ENCODE measurements at regions not wholly inside any gene's neighbourhood (a gene's known extent, or its start where the extent isn't known, plus 50 kb on each side); places are given as distances from the start of the nearest gene placed in this dataset.

GRCh38 chr7:104962781-104963180 is 51.2 kb upstream of the KMT2E start:
- TF ChIP-seq CTCF (IDR thresholded peaks at IDR 0.05 in 4 of 5, conservative IDR thresholded peaks at IDR 0.05 in 1 of 5) (no peak), POLR2A (IDR thresholded peaks at IDR 0.05) (no peak)
- no peaks in the 10 kb centered on the region for H3K9me3 ChIP-seq
- H3K27ac ChIP-seq: peak overlapping the region in 1 of 4 donors; percentile 43
- in situ Hi-C loops (cut with MboI; ENCODE audit: low sequenced_read_pairs in 4 of 4): no loop called here
- no peaks in the 10 kb centered on the region for H3K27me3 ChIP-seq
- H3K4me3 ChIP-seq: no peak overlapping the region
- H3K36me3 ChIP-seq: no peaks in the 10 kb centered on the region
- intact Hi-C loops (cut with DNase I; ENCODE audit: low total_unique reads): no loop called here
- DNase-seq (no peak), ATAC-seq (no peak)
- peaks cover 4 to 10% of the 10 kb centered on the region in 2 donors for H3K4me1 ChIP-seq

- in situ Hi-C loops (cut with MboI; ENCODE audit: low sequenced_read_pairs in 4 of 4) (no loop called here), intact Hi-C loops (cut with DNase I; ENCODE audit: low total_unique reads) (no loop called here)
- no peak for ATAC-seq
- H3K9me3 ChIP-seq: no peaks in the 10 kb centered on the region
- TF ChIP-seq POLR2A (IDR thresholded peaks at IDR 0.05): no peak
- no peak for TF ChIP-seq CTCF (IDR thresholded peaks at IDR 0.05 in 4 of 5, conservative IDR thresholded peaks at IDR 0.05 in 1 of 5)
- H3K4me1 ChIP-seq: peaks cover 4 to 15% of the 10 kb centered on the region in 2 donors
- DNase-seq: no peak
- H3K4me3 ChIP-seq: no peak overlapping the region
- no peaks in the 10 kb centered on the region for H3K27me3 ChIP-seq
- peak overlapping the region in 1 of 4 donors; percentile 43 for H3K27ac ChIP-seq
- H3K36me3 ChIP-seq: no peaks in the 10 kb centered on the region
These were observed 50.5 kb upstream of the KMT2E start for GRCh38 chr7:104963378-104963990.

- intact Hi-C loops (cut with DNase I; ENCODE audit: low total_unique reads) (no loop called here), in situ Hi-C loops (cut with MboI; ENCODE audit: low sequenced_read_pairs in 4 of 4) (no loop called here)
- DNase-seq (no peak), ATAC-seq (no peak)
- Histone ChIP-seq H3K36me3 (no peaks in the 10 kb centered on the region), H3K4me3 (no peak overlapping the region), H3K27me3 (no peaks in the 10 kb centered on the region), H3K9me3 (no peaks in the 10 kb centered on the region), H3K4me1 (peaks cover 4 to 18% of the 10 kb centered on the region in 2 donors), H3K27ac (peak overlapping the region in 1 of 4 donors; percentile 43)
- TF ChIP-seq POLR2A (IDR thresholded peaks at IDR 0.05): no peak
- TF ChIP-seq CTCF (IDR thresholded peaks at IDR 0.05 in 4 of 5, conservative IDR thresholded peaks at IDR 0.05 in 1 of 5): no peak
These were observed 50.0 kb upstream of the KMT2E start for GRCh38 chr7:104963991-104964385.

Data from gastrocnemius medialis (tissue), 4 donors.